K562 (cell line): ENCODE measurements at regions not wholly inside any gene's neighbourhood (a gene's known extent, or its start where the extent isn't known, plus 50 kb on each side); places are given as distances from the start of the nearest gene placed in this dataset.

ENCODE experiments used
- ATAC-seq: fragments of 200-7000 bp; cut with Tn5 transposase; 3 replicates; pipeline ENCODE4 v1.9.1; 2020; ENCODE audit warnings: moderate library complexity
- BruUV-seq: library from RNA; stranded (reverse); fragments of 400-500 nt; replicated peaks from 2 replicates; lab custom pipeline; 2021; lab: Mats Ljungman, UMichigan
- CTCF ChIA-PET: fragments of 300-600 bp; formaldehyde crosslinking; extraction: SDS; loops from one replicate; lab custom pipeline; 2021; ENCODE audit warnings: low intra/inter-chr PET ratio; lab: Yijun Ruan, JAX
- POLR2A ChIA-PET: fragments of 300-600, 350-650 bp; sonication (Branson Sonifier 250); formaldehyde crosslinking; extraction: SDS; loops from one replicate; lab custom pipeline; 2021; ENCODE audit warnings: antibody characterized with exemption, inconsistent platforms; lab: Yijun Ruan, JAX
- DNase-seq, 4 experiments: peaks; one replicate each; pipeline versions ENCODE4 v3.0.0 to v3.0.0-alpha.2; 2011 to 2018; ENCODE audit warnings: low spot score in 3 of 4, mixed read lengths in 3 of 4; ENCODE audit errors: extremely low read depth in 1 of 4
- FAIRE-seq: peaks from 2 replicates; lab custom pipeline; 2011; peaks lifted over from hg19 to GRCh38; lab: Jason Lieb, UNC
- H2AFZ ChIP-seq: 2 replicates; pipeline ENCODE4 v1.6.0; 2011; ENCODE audit warnings: low read depth, low read length, control low read depth, inconsistent platforms
- H3K27ac ChIP-seq: fragments of 200-600 bp; 3 replicates; pipeline ENCODE4 v1.8.0; 2011; ENCODE audit warnings: low read depth, mild to moderate bottlenecking, control low read depth, inconsistent platforms, low read length, moderate library complexity, mixed read lengths; ENCODE audit errors: extremely low read depth
- H3K27me3 ChIP-seq, 2 experiments: fragments of 300-600 bp in 1 of 2; 2 replicates in 1 of 2; 3 replicates in 1 of 2; pipeline versions ENCODE4 v1.6.0 to v1.8.0; 2011; ENCODE audit warnings: inconsistent platforms in 2 of 2, low read length in 2 of 2, mild to moderate bottlenecking in 1 of 2, mixed read lengths in 1 of 2, moderate library complexity in 1 of 2; ENCODE audit not compliant: control insufficient read depth in 2 of 2, insufficient read depth in 2 of 2
- H3K36me3 ChIP-seq: fragments of 300-600 bp; 3 replicates; pipeline ENCODE4 v1.8.0; 2011; ENCODE audit warnings: mild to moderate bottlenecking, low read length, inconsistent platforms; ENCODE audit not compliant: control insufficient read depth, insufficient read depth
- H3K4me1 ChIP-seq, 2 experiments: fragments of 200-600 bp in 1 of 2; replicated peaks in 1 of 2; 2 replicates in 1 of 2; 3 replicates in 1 of 2; pipeline versions ENCODE4 v1.5.1 to v1.8.0; 2011; ENCODE audit warnings: inconsistent platforms in 2 of 2, low read length in 2 of 2, mild to moderate bottlenecking in 1 of 2, mixed read lengths in 1 of 2, moderate library complexity in 1 of 2; ENCODE audit not compliant: control insufficient read depth in 2 of 2, insufficient read depth in 2 of 2
- H3K4me2 ChIP-seq: 2 replicates; pipeline ENCODE4 v1.6.1; 2011; ENCODE audit warnings: low read length, control low read depth, inconsistent platforms, mixed read lengths; ENCODE audit not compliant: insufficient read depth
- H3K4me3 ChIP-seq: fragments of 200-600 bp; sonication (generic), shearing (Covaris generic); 2 replicates; pipeline ENCODE4 v1.5.1; 2016; ENCODE audit warnings: control low read depth, inconsistent platforms
- H3K79me2 ChIP-seq: fragments of 200-600 bp; 3 replicates; pipeline ENCODE4 v1.8.0; 2011; ENCODE audit warnings: low read length, inconsistent platforms; ENCODE audit not compliant: control insufficient read depth, insufficient read depth
- H3K9ac ChIP-seq, 2 experiments: 2 replicates each; pipeline versions ENCODE4 v1.6.0 to v1.6.1; 2011; ENCODE audit warnings: low read depth in 2 of 2, low read length in 2 of 2, control low read depth in 1 of 2, inconsistent platforms in 1 of 2, mild to moderate bottlenecking in 1 of 2, mixed read lengths in 1 of 2; ENCODE audit not compliant: insufficient read depth in 1 of 2
- H3K9me1 ChIP-seq: one replicate; pipeline ENCODE4 v1.6.0; 2011; ENCODE audit warnings: inconsistent platforms, mild to moderate bottlenecking, low read length, moderate library complexity; ENCODE audit not compliant: control insufficient read depth, insufficient read depth
- H3K9me3 ChIP-seq: replicated peaks from 2 replicates; pipeline ENCODE4 v1.5.1; 2011; ENCODE audit warnings: low read depth, low read length, inconsistent platforms; ENCODE audit not compliant: control insufficient read depth, insufficient read depth
- H4K20me1 ChIP-seq: replicated peaks from 2 replicates; pipeline ENCODE4 v1.6.1; 2011; ENCODE audit warnings: low read length, inconsistent platforms, mixed read lengths; ENCODE audit not compliant: control insufficient read depth, insufficient read depth
- ETV1 ChIP-seq: fragments of 450-650 bp; conservative IDR thresholded peaks from 2 replicates; pipeline ENCODE4 v1.6.1; 2016; ENCODE audit warnings: missing genetic modification characterization, control low read depth, low read depth, missing compliant biosample characterization
- SIN3A ChIP-seq, 2 experiments: fragments of 150-350 bp in 1 of 2; IDR thresholded peaks; 2 replicates each; pipeline ENCODE4 v1.6.1; 2011 to 2016; ENCODE audit warnings: borderline replicate concordance in 2 of 2, low read depth in 2 of 2, low read length in 2 of 2, mild to moderate bottlenecking in 2 of 2, moderate library complexity in 2 of 2; ENCODE audit not compliant: control insufficient read depth in 1 of 2
- SMAD2 ChIP-seq: fragments of 150-350 bp; IDR thresholded peaks from 2 replicates; pipeline ENCODE4 v1.6.1; 2014; ENCODE audit warnings: low read depth, mild to moderate bottlenecking, low read length
- SMARCC2 ChIP-seq: fragments of 450-650 bp; IDR thresholded peaks from 2 replicates; pipeline ENCODE4 v1.6.1; 2017; ENCODE audit warnings: antibody characterized with exemption, moderate library complexity, mild to moderate bottlenecking, low read depth
- TAF15 ChIP-seq: fragments of 200-400 bp; formaldehyde crosslinking; IDR thresholded peaks from 2 replicates; pipeline ENCODE4 v1.6.1; 2017; ENCODE audit warnings: mild to moderate bottlenecking, low read depth, low read length, moderate library complexity
- ZFP1 ChIP-seq: fragments of 450-650 bp; formaldehyde crosslinking; IDR thresholded peaks from 2 replicates; pipeline ENCODE4 v1.4.0; 2020; ENCODE audit warnings: mild to moderate bottlenecking, mixed read lengths
- ZFP91 ChIP-seq: sonication (generic); formaldehyde crosslinking; IDR thresholded peaks from 2 replicates; pipeline ENCODE4 v1.8.0; 2022; ENCODE audit warnings: mild to moderate bottlenecking, missing genetic modification reagents
- WGBS: fragments of 100-300 bp; shearing (Covaris generic); methylation state at CpG from one replicate; pipeline ENCODE4 v1.1.6; 2016; ENCODE audit warnings: low coverage, mixed read lengths; ENCODE audit not compliant: insufficient coverage; ENCODE audit errors: missing lambda C conversion rate; 5-methylcytosine and 5-hydroxymethylcytosine counted together
- in situ Hi-C: fragments of 300-500 bp; cut with MboI; formaldehyde crosslinking; loops from 4 replicates; pipeline ENCODE4 v1.15.0; 2018; ENCODE audit warnings: inconsistent platforms, mixed read lengths
- intact Hi-C: fragments of 100-400 bp; cut with micrococcal nuclease; formaldehyde crosslinking; loops from 2 replicates; pipeline ENCODE4 v1.14.2; 2022
- TF ChIP-seq, protein P1 (sequence below): fragments of 450-650 bp; conservative IDR thresholded peaks from 2 replicates; pipeline ENCODE4 v1.6.1; 2016; ENCODE audit warnings: missing genetic modification characterization, low read depth, mild to moderate bottlenecking, missing compliant biosample characterization, moderate library complexity
- TF ChIP-seq, protein P2 (sequence below): IDR thresholded peaks from 2 replicates; pipeline ENCODE4 v1.6.1; 2011; ENCODE audit warnings: borderline replicate concordance, low read depth, mild to moderate bottlenecking, moderate library complexity, low read length; ENCODE audit not compliant: insufficient read depth, poor library complexity, severe bottlenecking
- TF ChIP-seq, protein P3 (sequence below): IDR thresholded peaks from 2 replicates; pipeline ENCODE4 v1.6.1; 2011; ENCODE audit not compliant: insufficient read length; ENCODE audit errors: extremely low read depth
- TF ChIP-seq, protein P4 (sequence below): sonication (generic); formaldehyde crosslinking; IDR thresholded peaks from 2 replicates; pipeline ENCODE4 v1.8.1; 2023; ENCODE audit warnings: mild to moderate bottlenecking, missing genetic modification reagents

GRCh38 chr1:73167009-73167657 lies 884.8 kb upstream of the NEGR1 start:
- Histone ChIP-seq H3K9ac (no peak overlapping the region), H3K4me3 (no peak overlapping the region), H3K9me3 (no peaks in the 10 kb centered on the region), H3K9me1 (no peaks in the 10 kb centered on the region), H3K4me2 (no peak overlapping the region), H2AFZ (no peak overlapping the region), H3K4me1 (no peaks in the 10 kb centered on the region), H3K36me3 (no peaks in the 10 kb centered on the region), H3K27me3 (no peaks in the 10 kb centered on the region), H3K27ac (no peak overlapping the region), H3K79me2 (no peaks in the 10 kb centered on the region), H4K20me1 (no peaks in the 10 kb centered on the region)
- in situ Hi-C loops = no loop called here
- WGBS = 0% methylated on average over 2 of the region's 2 CpGs
- BruUV-seq = no TSS peak
- TF ChIP-seq ZFP91 (CRISPR knock-in tag) (no peak), SIN3A (IDR thresholded peaks at IDR 0.05; ENCODE audit: borderline replicate concordance in 2 of 2, control insufficient read depth in 1 of 2, low read depth in 2 of 2, low read length in 2 of 2) (no peak), ETV1 (tag) (no peak), ZFP1 (CRISPR knock-in tag) (no peak), SMARCC2 (no peak), SMAD2 (no peak), TAF15 (no peak)
- TF ChIP-seq, protein P1, sequence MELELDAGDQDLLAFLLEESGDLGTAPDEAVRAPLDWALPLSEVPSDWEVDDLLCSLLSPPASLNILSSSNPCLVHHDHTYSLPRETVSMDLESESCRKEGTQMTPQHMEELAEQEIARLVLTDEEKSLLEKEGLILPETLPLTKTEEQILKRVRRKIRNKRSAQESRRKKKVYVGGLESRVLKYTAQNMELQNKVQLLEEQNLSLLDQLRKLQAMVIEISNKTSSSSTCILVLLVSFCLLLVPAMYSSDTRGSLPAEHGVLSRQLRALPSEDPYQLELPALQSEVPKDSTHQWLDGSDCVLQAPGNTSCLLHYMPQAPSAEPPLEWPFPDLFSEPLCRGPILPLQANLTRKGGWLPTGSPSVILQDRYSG (tag) = no peak
- TF ChIP-seq, protein P2, sequence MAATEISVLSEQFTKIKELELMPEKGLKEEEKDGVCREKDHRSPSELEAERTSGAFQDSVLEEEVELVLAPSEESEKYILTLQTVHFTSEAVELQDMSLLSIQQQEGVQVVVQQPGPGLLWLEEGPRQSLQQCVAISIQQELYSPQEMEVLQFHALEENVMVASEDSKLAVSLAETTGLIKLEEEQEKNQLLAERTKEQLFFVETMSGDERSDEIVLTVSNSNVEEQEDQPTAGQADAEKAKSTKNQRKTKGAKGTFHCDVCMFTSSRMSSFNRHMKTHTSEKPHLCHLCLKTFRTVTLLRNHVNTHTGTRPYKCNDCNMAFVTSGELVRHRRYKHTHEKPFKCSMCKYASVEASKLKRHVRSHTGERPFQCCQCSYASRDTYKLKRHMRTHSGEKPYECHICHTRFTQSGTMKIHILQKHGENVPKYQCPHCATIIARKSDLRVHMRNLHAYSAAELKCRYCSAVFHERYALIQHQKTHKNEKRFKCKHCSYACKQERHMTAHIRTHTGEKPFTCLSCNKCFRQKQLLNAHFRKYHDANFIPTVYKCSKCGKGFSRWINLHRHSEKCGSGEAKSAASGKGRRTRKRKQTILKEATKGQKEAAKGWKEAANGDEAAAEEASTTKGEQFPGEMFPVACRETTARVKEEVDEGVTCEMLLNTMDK = no peak
- TF ChIP-seq, protein P3, sequence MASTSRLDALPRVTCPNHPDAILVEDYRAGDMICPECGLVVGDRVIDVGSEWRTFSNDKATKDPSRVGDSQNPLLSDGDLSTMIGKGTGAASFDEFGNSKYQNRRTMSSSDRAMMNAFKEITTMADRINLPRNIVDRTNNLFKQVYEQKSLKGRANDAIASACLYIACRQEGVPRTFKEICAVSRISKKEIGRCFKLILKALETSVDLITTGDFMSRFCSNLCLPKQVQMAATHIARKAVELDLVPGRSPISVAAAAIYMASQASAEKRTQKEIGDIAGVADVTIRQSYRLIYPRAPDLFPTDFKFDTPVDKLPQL = no peak
- TF ChIP-seq, protein P4, sequence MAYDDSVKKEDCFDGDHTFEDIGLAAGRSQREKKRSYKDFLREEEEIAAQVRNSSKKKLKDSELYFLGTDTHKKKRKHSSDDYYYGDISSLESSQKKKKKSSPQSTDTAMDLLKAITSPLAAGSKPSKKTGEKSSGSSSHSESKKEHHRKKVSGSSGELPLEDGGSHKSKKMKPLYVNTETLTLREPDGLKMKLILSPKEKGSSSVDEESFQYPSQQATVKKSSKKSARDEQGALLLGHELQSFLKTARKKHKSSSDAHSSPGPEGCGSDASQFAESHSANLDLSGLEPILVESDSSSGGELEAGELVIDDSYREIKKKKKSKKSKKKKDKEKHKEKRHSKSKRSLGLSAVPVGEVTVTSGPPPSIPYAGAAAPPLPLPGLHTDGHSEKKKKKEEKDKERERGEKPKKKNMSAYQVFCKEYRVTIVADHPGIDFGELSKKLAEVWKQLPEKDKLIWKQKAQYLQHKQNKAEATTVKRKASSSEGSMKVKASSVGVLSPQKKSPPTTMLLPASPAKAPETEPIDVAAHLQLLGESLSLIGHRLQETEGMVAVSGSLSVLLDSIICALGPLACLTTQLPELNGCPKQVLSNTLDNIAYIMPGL (CRISPR knock-in tag) = no peak
- CTCF ChIA-PET = no interaction called here
- DNase-seq (no peak), FAIRE-seq (no peak), ATAC-seq (no peak)
- intact Hi-C loops = no loop called here
- POLR2A ChIA-PET = no interaction called here
